ENCODE measurements at regions not wholly inside any gene's neighbourhood (a gene's known extent, or its start where the extent isn't known, plus 50 kb on each side); places are given as distances from the start of the nearest gene placed in this dataset.

DNA sequence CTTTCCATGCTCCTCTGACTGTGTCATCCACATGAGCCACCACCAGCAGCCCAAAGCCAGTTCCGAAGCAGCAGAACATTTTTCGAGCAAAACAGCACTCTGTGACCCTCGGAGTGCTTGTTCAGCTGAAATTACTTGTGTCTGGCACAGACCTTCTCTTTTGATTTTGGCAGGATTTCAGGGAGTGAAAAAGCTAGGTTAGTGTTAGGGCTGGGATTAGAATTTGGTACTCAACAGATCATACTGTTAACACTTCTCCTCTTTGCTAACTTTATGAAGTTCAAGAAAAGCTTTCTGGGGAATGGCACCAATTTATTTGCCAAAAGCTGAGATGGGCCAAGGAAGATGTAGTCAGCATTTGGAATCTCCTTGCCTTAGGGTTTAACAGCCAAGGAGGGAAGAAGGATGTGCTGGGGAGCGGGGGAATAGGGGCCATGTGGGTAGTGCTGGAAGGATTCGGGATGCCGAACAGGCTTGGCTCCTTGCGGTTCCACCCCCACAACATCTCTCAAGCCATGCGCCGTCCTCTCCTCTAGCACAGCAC lies 55.1 kb upstream of the TRA2B start:
- TF ChIP-seq, protein P1, sequence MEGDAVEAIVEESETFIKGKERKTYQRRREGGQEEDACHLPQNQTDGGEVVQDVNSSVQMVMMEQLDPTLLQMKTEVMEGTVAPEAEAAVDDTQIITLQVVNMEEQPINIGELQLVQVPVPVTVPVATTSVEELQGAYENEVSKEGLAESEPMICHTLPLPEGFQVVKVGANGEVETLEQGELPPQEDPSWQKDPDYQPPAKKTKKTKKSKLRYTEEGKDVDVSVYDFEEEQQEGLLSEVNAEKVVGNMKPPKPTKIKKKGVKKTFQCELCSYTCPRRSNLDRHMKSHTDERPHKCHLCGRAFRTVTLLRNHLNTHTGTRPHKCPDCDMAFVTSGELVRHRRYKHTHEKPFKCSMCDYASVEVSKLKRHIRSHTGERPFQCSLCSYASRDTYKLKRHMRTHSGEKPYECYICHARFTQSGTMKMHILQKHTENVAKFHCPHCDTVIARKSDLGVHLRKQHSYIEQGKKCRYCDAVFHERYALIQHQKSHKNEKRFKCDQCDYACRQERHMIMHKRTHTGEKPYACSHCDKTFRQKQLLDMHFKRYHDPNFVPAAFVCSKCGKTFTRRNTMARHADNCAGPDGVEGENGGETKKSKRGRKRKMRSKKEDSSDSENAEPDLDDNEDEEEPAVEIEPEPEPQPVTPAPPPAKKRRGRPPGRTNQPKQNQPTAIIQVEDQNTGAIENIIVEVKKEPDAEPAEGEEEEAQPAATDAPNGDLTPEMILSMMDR (conservative IDR thresholded peaks at IDR 0.05 in 1 of 2, IDR thresholded peaks at IDR 0.05 in 1 of 2; ENCODE audit: extremely low read depth in 1 of 2, insufficient read depth in 1 of 2, low read depth in 1 of 2, low read length in 2 of 2), result no peak
- no peak for TF ChIP-seq EZH2 (IDR thresholded peaks at IDR 0.05; ENCODE audit: borderline replicate concordance, low read length)

Data from mammary epithelial cell (primary cell).